Stimulated activated CD4-positive, alpha-beta T cell treated with anti-CD3 and anti-CD28 coated beads, Interleukin-4, amount 100 ng/mL, for 48 hours (primary cell): ENCODE measurements at regions not wholly inside any gene's neighbourhood (a gene's known extent, or its start where the extent isn't known, plus 50 kb on each side); places are given as distances from the start of the nearest gene placed in this dataset.

ENCODE experiments used
- DNase-seq, 2 donors: peaks; one replicate each; pipeline ENCODE4 v3.0.0-alpha.2; 2020; ENCODE audit warnings: low read depth in 2 of 2

- DNase-seq: no peak
Measured at GRCh38 chr7:18363751-18364380, 131.7 kb upstream of the HDAC9 start.

GRCh38 chr7:18364396-18364795 lies 131.2 kb upstream of the HDAC9 start:
- no peak for DNase-seq

GRCh38 chr7:18366394-18366793 lies 129.2 kb upstream of the HDAC9 start:
- DNase-seq: no peak

DNA sequence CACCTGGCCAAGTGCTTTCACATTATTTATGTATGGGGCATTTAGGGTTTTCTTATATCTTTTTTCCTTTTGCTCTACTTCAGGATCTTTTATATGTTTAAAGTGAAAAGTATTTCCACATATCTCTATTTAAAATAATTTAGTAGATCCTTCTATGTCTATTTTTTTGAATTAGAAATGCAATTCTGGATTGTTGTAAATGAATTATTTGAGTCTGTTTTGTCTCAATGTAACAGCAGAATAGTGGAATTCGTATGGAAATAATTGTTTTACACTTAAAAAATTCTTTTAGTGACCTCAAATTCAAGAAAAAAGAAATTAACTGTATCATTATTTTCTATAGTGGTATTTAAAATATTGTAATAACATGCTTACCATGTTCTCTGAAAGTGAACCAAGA lies 126.5 kb upstream of the HDAC9 start:
- DNase-seq: no peak

GRCh38 chr7:18370633-18371032 lies 124.9 kb upstream of the HDAC9 start:
- no peak for DNase-seq

DNA sequence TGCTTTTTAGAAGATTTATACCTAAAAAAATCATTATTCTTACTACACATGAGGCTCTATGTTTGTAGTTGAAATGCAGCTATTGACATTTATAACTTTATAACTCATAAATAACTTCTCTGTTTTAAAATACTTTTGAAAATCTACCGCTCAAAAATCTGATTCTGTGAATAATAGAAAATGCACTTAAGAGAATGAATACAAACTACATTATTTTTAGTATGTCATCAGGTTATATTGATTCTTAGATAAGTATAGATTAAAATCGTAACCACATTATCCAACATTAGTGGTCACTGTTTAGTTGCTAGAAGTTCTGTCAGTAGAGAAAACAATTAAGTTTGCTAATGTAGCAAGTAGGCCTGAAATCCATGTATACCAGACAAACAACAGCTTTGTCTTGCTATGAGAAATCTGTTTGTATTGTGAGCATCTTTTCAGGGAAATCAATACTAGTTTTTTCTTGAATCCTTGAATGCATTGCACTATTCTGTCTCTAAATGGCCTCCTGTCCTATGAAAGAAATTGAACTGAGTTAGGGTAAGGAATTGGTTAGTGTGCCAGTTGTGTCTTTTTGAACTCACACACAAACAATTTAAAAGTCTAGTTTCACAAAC lies 116.5 kb upstream of the HDAC9 start:
- no peak for DNase-seq

DNA sequence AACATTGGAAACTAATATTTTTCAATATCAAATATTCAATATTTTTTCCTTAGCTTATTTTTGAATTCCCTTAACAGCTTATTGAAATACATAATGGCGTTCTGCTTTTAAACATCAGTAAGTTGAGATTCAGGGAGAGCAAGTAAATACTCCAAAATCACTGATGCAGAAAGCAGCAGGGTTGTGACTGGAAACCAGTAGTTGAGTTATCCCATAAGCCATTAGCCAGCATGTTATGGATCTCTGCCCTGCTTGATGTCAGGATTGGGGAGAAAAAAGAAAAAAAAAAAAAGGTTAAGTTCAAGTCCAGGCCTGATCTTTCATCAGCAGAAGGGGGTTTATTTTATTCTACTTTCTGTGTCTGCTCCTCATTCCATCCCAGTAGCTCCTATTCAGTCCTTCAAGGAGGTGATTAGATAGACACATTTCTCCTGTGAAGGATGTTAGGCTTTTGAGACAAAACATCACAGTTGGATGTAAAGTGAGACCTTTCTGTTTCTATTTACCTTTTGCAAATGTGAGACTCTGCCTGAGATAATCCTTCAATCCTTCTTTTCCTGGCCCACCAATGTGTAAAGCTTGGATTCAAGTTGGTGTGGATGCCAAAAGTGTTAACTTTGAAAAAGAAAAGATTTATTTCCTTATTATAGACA lies 110.9 kb upstream of the HDAC9 start:
- DNase-seq: no peak

GRCh38 chr7:18386607-18387006 lies 108.9 kb upstream of the HDAC9 start:
- DNase-seq: no peak

DNA sequence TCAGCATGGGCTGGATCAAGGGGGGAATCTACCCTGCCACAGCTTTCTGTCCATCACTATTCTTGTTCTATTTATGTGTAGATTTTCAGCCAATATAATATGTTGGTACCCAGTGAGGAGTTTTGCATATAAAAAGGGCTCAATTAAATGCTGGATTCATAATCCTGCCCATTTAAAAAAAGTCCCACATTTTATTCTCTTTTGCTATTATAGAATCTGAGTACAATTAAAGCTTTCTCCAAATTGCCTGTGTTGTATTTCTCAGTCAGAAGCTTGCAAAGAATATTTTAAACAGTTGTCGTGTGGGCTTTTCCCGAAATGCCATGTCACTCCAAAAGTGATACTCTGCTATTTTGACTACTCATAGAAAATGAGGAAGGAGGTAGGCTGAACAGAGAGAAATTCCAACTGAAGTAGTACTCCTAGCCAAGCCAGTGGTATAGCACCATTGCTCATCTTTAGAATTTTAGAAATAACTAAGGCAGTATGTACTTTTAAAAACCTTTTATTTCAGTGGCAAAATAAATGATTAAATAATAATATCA lies 108.3 kb upstream of the HDAC9 start:
- DNase-seq: no peak

DNA sequence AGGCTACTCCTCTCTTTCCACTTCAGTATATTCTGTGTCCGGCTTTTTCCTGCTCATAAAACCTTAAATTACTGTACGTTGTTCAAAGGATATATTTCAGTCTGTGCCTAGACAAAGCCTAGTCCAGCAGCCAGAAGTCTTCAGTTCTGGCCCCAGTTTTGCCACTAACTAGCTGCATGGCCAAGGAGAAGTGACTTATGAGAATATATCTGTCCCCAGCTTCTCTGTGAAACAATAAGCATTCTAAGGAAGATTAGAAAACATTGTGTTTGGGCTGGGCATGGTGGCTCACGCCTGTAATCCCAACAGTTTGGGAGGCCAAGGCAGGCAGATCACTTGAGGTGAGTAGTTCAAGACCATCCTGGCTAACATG lies 105.0 kb upstream of the HDAC9 start:
- DNase-seq: no peak

- DNase-seq: no peak
Measured at GRCh38 chr7:18393465-18394118, 102.0 kb upstream of the HDAC9 start.

DNA sequence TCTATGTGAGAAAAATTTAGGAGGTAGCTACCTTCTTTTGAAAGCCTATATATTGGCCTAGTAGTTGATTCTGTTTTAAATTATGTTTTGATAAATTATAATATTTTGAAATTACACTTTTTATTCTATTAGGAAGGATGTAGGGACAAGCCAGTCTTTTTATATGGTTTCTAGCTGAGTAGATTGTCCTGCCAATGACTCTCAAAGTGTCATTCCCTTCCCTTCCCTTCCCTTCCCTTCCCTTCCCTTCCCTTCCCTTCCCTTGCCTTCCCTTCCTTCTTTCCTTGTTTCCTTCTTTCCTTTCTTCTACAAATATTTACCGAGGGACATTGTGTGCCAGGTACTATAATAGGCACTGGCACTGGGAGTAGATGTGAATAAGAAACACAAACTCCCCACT lies 99.7 kb upstream of the HDAC9 start:
- no peak for DNase-seq

DNA sequence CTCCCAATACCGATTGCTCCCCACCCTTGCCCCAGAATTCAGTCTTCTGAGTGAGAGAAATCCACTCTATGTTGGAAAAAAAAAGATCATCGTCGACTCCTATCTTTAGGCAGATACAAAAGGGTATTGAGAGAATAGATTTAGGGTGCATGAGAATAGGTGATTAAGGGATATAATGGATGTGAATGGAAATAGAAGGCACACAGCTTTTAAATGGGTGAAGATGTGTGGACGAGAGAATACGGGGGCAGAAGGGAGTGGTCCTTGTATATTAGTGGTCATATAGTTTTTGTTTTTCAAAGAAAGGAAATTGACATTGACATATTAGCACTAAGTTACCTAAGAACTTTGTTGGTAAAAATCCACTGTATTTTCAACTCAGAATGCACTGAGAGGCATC lies 98.6 kb upstream of the HDAC9 start:
- no peak for DNase-seq

DNA sequence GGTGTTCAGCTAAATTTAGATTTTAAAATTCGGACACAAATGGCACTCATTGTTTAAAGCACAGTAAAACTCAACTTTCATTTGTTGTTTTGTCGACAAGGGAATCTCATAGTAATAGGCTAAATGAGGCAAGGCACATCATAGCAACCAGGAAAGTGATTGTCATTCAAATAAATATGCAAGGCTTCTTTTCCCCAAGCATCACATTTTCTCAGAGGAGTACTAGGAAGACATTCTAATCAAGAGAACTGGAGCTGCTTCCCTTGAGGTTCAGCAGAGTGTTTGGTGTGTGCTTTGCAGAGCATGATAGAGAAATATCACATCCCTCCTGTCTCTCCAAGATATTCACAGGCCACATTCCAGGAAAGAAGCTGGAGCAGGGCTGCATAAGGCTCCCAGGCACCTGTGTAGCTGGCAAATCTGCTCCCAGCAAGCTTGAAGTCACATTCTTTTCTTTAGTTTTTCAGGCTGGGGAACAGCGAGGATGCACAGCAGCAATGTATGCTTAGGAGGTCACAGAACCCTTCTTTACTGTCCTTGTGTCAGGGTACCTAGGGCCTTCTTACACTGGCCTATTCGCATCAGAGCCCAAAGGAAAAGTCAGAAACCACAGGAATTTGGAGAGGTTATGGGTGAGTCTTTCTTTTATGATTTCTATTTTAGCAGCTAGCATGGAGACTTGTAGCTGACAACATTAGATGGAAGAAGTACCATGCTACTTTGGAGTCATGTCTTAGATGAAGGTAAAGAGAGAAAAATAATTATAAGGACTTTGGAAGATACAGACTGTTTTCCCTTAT lies 95.9 kb upstream of the HDAC9 start:
- DNase-seq: no peak

GRCh38 chr7:18400275-18400674 lies 95.3 kb upstream of the HDAC9 start:
- DNase-seq: no peak

GRCh38 chr7:18400726-18401125 lies 94.8 kb upstream of the HDAC9 start:
- DNase-seq: no peak

DNA sequence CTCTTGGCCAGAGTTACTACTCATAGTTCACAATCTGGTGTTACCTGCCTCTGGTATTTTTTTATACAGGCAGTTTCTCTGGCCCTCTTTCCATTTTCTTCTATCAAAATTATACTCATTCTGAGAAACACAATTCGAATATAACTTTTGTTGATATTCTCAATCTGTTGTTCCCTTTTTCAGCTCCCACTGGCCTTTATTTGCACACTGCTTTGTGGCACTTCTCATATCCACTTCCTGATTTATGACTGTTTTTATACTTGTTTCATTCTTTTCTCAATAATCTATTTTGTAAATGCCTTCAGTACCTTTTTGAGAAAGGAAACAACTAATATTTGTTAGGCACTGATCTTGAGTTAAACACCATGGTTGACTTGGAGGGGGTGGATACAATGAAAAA lies 93.8 kb upstream of the HDAC9 start:
- DNase-seq: no peak

DNA sequence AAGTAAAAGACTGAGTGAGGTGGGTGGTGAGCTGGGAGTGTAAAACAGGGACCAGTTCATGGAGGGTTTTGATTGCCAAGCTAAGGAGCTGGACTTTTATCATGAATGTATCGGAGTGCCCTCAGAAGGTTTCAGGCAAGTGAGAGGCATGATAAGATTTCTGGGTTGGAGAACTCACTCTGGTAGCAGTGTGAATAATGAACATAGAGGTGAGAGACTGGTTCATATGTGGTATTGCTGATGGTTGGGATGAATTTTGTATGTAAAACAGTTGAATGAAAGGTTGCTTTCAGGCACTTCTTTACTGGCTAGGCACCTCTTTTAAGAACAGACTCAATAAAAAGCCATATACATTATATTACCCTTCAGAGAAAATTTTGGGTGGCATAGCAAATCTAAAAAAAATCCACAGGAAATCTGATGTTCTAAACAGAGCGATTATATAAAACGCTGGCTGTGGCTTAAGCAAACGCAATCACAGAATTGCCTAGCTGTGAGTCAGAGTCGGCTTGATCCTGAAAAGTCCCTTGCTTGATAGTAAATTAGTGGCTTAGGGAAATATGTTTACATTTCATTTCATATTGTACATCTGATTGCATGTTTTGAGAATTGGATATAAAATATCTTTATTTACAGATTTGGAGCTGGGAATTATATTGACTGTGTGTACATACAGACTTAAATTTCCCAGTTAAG lies 92.9 kb upstream of the HDAC9 start:
- no peak for DNase-seq

- no peak for DNase-seq
Measured at GRCh38 chr7:18405726-18406125, 89.8 kb upstream of the HDAC9 start.

DNA sequence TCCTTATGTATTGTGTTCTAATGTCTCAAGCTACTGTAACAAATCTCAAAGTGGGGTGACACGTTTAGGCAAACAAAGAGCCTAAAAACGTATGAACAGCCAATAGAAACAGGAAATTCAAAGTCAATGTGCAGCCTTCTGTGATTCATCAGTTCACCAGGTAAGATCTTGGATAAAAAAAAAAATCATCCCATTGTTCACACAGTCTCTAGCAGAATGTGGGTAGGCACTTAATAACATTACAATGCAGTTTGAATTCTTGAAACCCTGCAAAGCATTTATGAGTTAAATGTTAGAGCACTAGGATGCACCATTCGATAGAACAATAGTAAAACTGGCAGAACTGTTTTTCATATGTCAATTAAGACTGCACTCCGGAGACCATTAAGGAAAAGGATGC lies 88.2 kb upstream of the HDAC9 start:
- no peak for DNase-seq

GRCh38 chr7:18408461-18408860 lies 87.1 kb upstream of the HDAC9 start:
- DNase-seq: no peak
